ENCODE measurements at regions not wholly inside any gene's neighbourhood (a gene's known extent, or its start where the extent isn't known, plus 50 kb on each side); places are given as distances from the start of the nearest gene placed in this dataset.

DNA sequence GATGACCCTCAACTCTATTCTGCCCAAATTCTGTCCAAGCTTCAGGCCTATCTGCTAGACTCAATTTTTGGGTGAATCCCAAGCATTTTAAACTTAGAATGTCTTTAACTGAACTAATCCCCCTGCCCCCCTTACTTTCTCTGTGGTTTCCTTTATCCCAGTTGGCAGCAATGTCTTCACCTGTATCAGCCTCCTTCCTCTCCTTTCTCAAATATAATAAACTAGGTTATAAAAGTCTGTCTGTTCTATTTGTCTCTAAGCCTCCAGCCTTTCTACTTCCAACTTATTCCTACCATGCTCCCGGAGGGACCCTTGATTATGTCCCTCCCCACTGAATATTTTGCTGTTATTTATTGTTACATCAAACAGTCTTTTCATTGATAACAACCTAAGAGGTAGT, 375.5 kb upstream of the TRIB2 start:
- TF ChIP-seq GATA3 (IDR thresholded peaks at IDR 0.05; ENCODE audit: low read depth, low read length): no peak
- TF ChIP-seq GATA2 (IDR thresholded peaks at IDR 0.05; ENCODE audit: low read depth, low read length): no peak

All from SH-SY5Y (cell line).